ENCODE measurements at regions not wholly inside any gene's neighbourhood (a gene's known extent, or its start where the extent isn't known, plus 50 kb on each side); places are given as distances from the start of the nearest gene placed in this dataset.
"Not testable (repeated sequence)": the region's sequence is repeated elsewhere in the genome, so short reads cannot be mapped to it uniquely, and the experiment has no call there.

- DNase-seq (no peak), ATAC-seq (no peak)
- H3K36me3 Mint-ChIP-seq (ENCODE audit: low read depth), result no peaks in the 10 kb centered on the region
- H3K4me3 Mint-ChIP-seq, result no peak overlapping the region
- H3K9me3 Mint-ChIP-seq, result no peaks in the 10 kb centered on the region
- no peaks in the 10 kb centered on the region for H3K4me1 Mint-ChIP-seq
- peaks cover 2% of the 10 kb centered on the region for H3K27me3 Mint-ChIP-seq
- H3K27ac Mint-ChIP-seq, result no peak overlapping the region
Measured at GRCh38 chr2:103155308-103155707, 393.5 kb downstream of the TMEM182 start.

GRCh38 chr2:103159018-103159417, 397.2 kb downstream of the TMEM182 start:
- no peaks in the 10 kb centered on the region for H3K9me3 Mint-ChIP-seq
- no peak for DNase-seq
- ATAC-seq, result no peak
- peaks cover 2% of the 10 kb centered on the region for H3K27me3 Mint-ChIP-seq
- H3K36me3 Mint-ChIP-seq (ENCODE audit: low read depth), result no peaks in the 10 kb centered on the region
- no peak overlapping the region for H3K4me3 Mint-ChIP-seq
- H3K4me1 Mint-ChIP-seq, result no peaks in the 10 kb centered on the region
- no peak overlapping the region for H3K27ac Mint-ChIP-seq

GRCh38 chr2:103161456-103162289, 399.8 kb downstream of the TMEM182 start:
- no peak overlapping the region for H3K27ac Mint-ChIP-seq
- ATAC-seq, result no peak
- H3K27me3 Mint-ChIP-seq, result no peaks in the 10 kb centered on the region
- H3K4me1 Mint-ChIP-seq, result no peaks in the 10 kb centered on the region
- H3K36me3 Mint-ChIP-seq (ENCODE audit: low read depth), result no peaks in the 10 kb centered on the region
- no peaks in the 10 kb centered on the region for H3K9me3 Mint-ChIP-seq
- no peak for DNase-seq
- no peak overlapping the region for H3K4me3 Mint-ChIP-seq

- Mint-ChIP-seq H3K4me1 (no peaks in the 10 kb centered on the region), H3K27ac (no peak overlapping the region), H3K4me3 (no peak overlapping the region), H3K36me3 (ENCODE audit: low read depth) (no peaks in the 10 kb centered on the region), H3K9me3 (no peaks in the 10 kb centered on the region), H3K27me3 (no peaks in the 10 kb centered on the region)
- DNase-seq (no peak), ATAC-seq (no peak)
Measured at GRCh38 chr2:103164748-103165147, 402.9 kb downstream of the TMEM182 start.

GRCh38 chr2:103165836-103166235, 404.0 kb downstream of the TMEM182 start:
- Mint-ChIP-seq H3K4me1 (no peaks in the 10 kb centered on the region), H3K9me3 (no peaks in the 10 kb centered on the region), H3K36me3 (ENCODE audit: low read depth) (no peaks in the 10 kb centered on the region), H3K4me3 (no peak overlapping the region), H3K27me3 (no peaks in the 10 kb centered on the region), H3K27ac (no peak overlapping the region)
- DNase-seq, result no peak
- no peak for ATAC-seq

- Mint-ChIP-seq H3K4me1 (no peaks in the 10 kb centered on the region), H3K27ac (no peak overlapping the region), H3K4me3 (no peak overlapping the region), H3K36me3 (ENCODE audit: low read depth) (no peaks in the 10 kb centered on the region), H3K9me3 (no peaks in the 10 kb centered on the region), H3K27me3 (no peaks in the 10 kb centered on the region)
- ATAC-seq, result no peak
- no peak for DNase-seq
Measured at GRCh38 chr2:103166456-103167324, 404.9 kb downstream of the TMEM182 start.

GRCh38 chr2:103167599-103167998, 405.8 kb downstream of the TMEM182 start:
- Mint-ChIP-seq H3K36me3 (ENCODE audit: low read depth) (no peaks in the 10 kb centered on the region), H3K4me1 (no peaks in the 10 kb centered on the region), H3K4me3 (no peak overlapping the region), H3K27me3 (no peaks in the 10 kb centered on the region), H3K27ac (no peak overlapping the region), H3K9me3 (no peaks in the 10 kb centered on the region)
- DNase-seq (no peak), ATAC-seq (no peak)

GRCh38 chr2:103169861-103170260, 408.0 kb downstream of the TMEM182 start:
- Mint-ChIP-seq H3K4me3 (no peak overlapping the region), H3K36me3 (ENCODE audit: low read depth) (no peaks in the 10 kb centered on the region)

GRCh38 chr2:103172821-103173220, 411.0 kb downstream of the TMEM182 start:
- Mint-ChIP-seq H3K27ac (no peak overlapping the region), H3K36me3 (ENCODE audit: low read depth) (no peaks in the 10 kb centered on the region), H3K27me3 (no peaks in the 10 kb centered on the region), H3K4me3 (no peak overlapping the region), H3K9me3 (peaks cover 4% of the 10 kb centered on the region), H3K4me1 (no peaks in the 10 kb centered on the region)
- ATAC-seq (no peak), DNase-seq (no peak)

More at GRCh38 chr2:103169861-103170260, 408.0 kb downstream of the TMEM182 start:
- ATAC-seq (no peak), DNase-seq (no peak)
- no peaks in the 10 kb centered on the region for H3K4me1 Mint-ChIP-seq
- H3K27ac Mint-ChIP-seq, result no peak overlapping the region
- peaks cover 4% of the 10 kb centered on the region for H3K9me3 Mint-ChIP-seq
- H3K27me3 Mint-ChIP-seq, result no peaks in the 10 kb centered on the region

- Mint-ChIP-seq H3K4me3 (no peak overlapping the region), H3K27ac (no peak overlapping the region), H3K36me3 (ENCODE audit: low read depth) (no peaks in the 10 kb centered on the region), H3K9me3 (peaks cover 4% of the 10 kb centered on the region), H3K27me3 (no peaks in the 10 kb centered on the region), H3K4me1 (no peaks in the 10 kb centered on the region)
- peak; percentile 24 for ATAC-seq
- no peak for DNase-seq
Measured at GRCh38 chr2:103174711-103175110, 412.9 kb downstream of the TMEM182 start.

- no peaks in the 10 kb centered on the region for H3K36me3 Mint-ChIP-seq (ENCODE audit: low read depth)
- no peak overlapping the region for H3K4me3 Mint-ChIP-seq
- H3K27me3 Mint-ChIP-seq, result no peaks in the 10 kb centered on the region
- H3K4me1 Mint-ChIP-seq, result no peaks in the 10 kb centered on the region
- ATAC-seq (no peak), DNase-seq (no peak)
- peaks cover 4% of the 10 kb centered on the region for H3K9me3 Mint-ChIP-seq
- no peak overlapping the region for H3K27ac Mint-ChIP-seq
Measured at GRCh38 chr2:103176294-103176915, 414.6 kb downstream of the TMEM182 start.

GRCh38 chr2:103179798-103180197, 418.0 kb downstream of the TMEM182 start:
- H3K4me3 Mint-ChIP-seq, result no peak overlapping the region
- H3K27me3 Mint-ChIP-seq, result no peaks in the 10 kb centered on the region
- no peak for ATAC-seq
- no peaks in the 10 kb centered on the region for H3K4me1 Mint-ChIP-seq
- no peak overlapping the region for H3K27ac Mint-ChIP-seq
- DNase-seq, result no peak
- no peaks in the 10 kb centered on the region for H3K9me3 Mint-ChIP-seq
- no peaks in the 10 kb centered on the region for H3K36me3 Mint-ChIP-seq (ENCODE audit: low read depth)

GRCh38 chr2:103183061-103183460, 421.2 kb downstream of the TMEM182 start:
- no peak overlapping the region for H3K27ac Mint-ChIP-seq
- H3K36me3 Mint-ChIP-seq (ENCODE audit: low read depth), result no peaks in the 10 kb centered on the region
- H3K27me3 Mint-ChIP-seq, result no peaks in the 10 kb centered on the region
- no peaks in the 10 kb centered on the region for H3K4me1 Mint-ChIP-seq
- DNase-seq (no peak), ATAC-seq (no peak)
- H3K9me3 Mint-ChIP-seq, result peaks cover 10% of the 10 kb centered on the region
- H3K4me3 Mint-ChIP-seq, result no peak overlapping the region

GRCh38 chr2:103196802-103197201, 435.0 kb downstream of the TMEM182 start:
- Mint-ChIP-seq H3K4me1 (no peaks in the 10 kb centered on the region), H3K27ac (no peak overlapping the region), H3K36me3 (ENCODE audit: low read depth) (no peaks in the 10 kb centered on the region), H3K9me3 (peaks cover 3% of the 10 kb centered on the region), H3K27me3 (no peaks in the 10 kb centered on the region), H3K4me3 (no peak overlapping the region)
- DNase-seq, result no peak
- ATAC-seq, result no peak

GRCh38 chr2:103200774-103201173, 438.9 kb downstream of the TMEM182 start:
- H3K36me3 Mint-ChIP-seq (ENCODE audit: low read depth); H3K4me3 Mint-ChIP-seq; H3K9me3 Mint-ChIP-seq; H3K27ac Mint-ChIP-seq; DNase-seq; H3K27me3 Mint-ChIP-seq; H3K4me1 Mint-ChIP-seq; ATAC-seq: not testable (repeated sequence)

All from activated naive CD8-positive, alpha-beta T cell treated with anti-CD3 and anti-CD28 coated beads, Interleukin-2, amount 50 U/mL, for 24 hours (primary cell).